ENCODE measurements at regions not wholly inside any gene's neighbourhood (a gene's known extent, or its start where the extent isn't known, plus 50 kb on each side); places are given as distances from the start of the nearest gene placed in this dataset.

DNA sequence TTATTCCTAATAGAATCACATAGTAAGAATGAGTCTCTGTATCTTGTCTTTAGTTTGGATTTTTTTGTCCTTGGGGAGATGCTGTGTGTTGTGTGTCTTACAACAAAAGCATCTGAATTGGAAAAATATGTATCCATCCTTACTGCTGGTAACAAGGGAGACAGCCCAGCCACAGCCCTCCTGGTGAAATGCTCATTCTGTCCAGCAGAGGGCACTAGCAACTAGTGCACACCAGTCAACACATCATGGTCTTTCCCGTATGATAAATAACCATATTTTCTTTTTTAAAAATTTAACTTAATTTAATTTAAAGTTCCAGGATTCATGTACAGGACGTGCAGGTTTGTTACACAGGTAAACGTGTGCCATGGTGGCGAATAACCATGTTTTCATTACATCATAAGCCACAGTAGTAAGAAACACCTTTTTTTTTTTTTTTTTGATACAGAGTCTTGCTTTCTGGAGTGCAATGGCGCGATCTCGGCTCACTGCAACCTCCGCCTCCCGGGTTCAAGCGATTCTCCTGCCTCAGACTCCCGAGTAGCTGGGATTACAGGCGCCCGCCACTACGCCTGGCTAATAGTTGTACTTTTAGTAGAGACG lies 245.1 kb downstream of the PTBP2 start:
- peak; percentile 43 for DNase-seq

DNA sequence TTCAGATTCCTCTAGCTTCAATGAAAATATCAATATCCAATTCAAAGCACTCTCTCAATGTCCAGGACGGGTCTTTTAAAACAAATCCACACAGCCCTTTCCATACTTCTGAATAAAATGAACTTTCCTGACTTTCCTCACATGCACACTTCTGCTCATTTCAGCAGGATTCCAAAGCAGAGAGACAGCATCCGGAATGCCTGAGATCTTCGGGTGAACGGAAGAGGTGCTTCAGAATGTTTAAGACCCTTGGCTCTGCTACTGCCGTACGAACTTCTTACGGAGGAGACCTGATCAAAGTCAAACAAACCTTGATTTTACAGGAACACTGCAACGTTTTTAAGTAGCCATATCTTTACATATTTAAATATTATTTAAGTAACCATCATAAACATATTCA lies 245.7 kb downstream of the PTBP2 start:
- no peak for DNase-seq

DNA sequence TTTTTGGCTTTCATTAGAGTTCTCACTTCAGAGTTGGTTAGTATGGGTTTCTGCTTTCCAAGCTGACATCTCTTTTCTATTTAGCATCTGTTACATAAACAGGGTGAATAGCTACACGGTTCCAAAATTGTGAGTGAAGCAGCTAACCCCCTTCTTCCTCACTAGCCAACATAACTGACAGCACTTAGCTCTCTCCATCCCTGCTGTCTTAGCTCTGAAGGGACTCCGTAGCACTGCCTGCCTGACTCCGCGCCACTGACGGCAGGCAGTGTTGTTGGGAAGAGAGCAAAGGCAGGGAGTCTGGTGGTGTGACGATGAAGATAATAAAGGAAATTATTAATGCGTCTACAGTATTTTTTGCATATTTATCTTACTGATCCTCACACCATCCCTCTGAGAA lies 247.0 kb downstream of the PTBP2 start:
- no peak for DNase-seq

DNA sequence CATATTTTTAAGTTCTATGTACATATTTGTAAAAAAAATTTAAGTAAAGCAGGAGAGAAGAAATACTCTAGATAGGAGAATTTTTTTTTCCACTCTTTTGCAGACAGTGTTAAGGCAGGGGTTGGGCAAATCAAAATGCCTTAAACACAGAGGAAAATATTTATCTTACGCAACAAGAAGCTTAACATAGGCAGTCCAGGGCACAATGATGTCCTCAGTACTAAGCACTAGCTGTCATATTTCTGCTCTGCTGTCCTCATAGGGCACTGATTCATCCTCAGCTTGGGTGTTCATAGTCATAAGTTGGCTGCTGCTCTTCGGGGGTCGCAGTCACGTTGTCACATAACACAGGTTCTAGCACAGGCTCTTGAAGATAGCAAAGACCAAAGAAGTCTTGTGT lies 247.4 kb downstream of the PTBP2 start:
- DNase-seq, result no peak

DNA sequence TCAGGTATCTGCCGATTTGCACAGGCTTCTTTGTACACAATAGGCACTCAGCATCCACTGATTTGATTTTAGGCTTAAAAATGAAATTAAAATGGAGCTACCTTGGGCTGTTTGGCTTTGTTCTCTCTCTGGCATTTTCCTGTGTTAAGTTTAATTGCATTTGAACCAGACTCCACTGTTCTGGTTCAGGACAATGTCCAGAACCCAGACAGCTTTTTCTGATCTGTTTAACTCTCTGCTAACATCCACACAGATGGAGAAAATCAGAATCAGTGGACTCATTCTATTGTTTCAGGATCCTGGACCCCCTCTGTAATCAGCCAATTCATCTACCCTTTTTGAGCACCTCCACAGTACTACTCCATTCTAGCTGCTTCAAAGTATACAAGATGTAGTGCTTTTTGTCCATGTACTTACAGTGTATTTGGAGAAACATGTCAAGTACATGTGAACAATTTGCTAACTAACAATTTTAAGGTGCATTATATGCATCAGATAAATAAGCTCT lies 248.1 kb downstream of the PTBP2 start:
- DNase-seq, result no peak

DNA sequence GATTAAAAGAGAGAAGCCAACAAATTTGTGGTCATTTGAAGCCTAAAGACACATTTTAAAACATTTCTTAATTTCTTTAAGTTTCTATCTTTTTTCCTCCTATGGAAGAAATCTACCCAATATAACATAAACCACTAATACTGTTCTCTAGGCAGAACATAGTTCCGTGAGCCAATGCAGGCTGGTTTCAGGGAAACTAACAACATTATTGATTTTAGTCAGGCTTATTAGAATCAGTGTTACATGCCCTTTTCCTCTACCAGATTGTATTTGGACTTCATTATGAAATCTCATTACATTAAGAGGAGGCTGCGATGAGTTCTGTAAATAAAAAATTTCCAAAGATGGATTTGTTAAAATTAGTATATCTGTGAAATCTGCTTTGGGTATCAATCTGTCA lies 249.9 kb downstream of the PTBP2 start:
- no peak for DNase-seq

DNA sequence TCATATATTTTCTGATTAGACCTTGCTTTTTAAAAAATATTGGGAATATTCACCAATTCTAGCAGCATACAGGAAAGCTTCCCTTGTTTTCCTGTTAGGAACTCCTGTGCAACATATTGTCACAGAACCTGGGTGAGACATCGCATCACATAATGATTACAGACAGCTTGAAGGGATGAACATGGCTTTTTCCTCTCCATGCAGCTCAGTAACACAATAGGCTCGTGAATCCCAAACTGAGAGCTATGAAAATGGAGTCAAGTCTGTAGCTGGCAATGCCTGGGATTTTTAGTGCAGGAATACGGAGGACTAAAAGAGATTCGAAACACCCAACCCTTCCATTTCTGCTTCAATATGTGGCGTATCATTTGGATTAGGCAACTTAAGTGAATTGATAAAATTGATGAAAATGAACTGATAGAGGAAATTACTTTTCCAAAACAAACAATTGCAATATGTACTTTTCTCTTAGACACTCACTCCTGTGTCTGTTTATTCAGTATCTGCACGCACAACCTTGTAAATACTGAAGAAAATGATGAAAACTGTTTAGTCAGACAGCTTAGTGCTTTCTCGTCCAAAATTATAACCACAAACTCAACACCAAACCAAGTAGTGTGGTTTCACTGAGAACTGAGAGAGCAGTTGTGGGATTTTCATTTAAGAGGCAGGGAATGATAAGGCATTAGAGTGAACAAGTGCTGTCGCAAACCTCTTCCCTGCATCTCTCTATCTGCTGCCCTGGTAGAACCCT lies 250.4 kb downstream of the PTBP2 start:
- DNase-seq, result no peak

DNA sequence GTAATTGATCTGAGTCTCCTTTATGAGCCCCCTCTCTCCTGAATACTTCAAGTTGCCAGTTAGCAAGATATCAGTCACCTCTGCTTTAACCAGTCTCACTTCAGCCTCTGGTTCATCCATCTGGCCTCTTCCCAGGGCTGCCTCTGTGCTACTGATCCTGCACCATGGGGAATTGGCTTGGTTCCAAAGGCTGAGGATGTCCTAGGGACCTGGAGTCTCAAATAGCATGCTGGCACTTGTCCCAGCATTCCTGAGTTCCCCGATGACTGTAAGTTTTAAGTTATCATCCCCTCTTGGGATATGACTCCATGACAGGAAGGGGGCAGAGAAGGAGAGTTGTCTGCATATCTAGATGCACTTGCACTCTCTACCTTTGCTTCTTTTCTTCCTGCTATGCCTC lies 252.0 kb downstream of the PTBP2 start:
- DNase-seq, result no peak

DNA sequence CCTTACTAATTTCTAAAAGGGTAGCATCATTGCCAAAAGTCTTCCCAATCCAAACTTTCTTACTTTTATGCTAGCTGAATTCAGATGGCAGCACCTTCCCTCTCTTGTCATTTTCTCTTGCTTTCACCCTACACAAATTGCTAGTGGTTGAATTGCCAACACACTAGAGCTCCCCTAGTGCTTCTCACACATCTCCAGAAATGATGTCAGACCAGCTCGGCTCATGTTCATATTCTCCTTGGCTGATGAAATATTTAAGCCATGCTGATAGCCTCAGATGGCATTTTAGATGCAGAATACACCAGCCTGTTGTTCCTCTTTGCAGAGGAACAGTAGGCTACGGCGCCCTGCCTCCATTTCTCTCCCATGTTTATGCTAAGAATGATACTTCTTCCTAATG lies 256.9 kb downstream of the PTBP2 start:
- DNase-seq, result no peak

DNA sequence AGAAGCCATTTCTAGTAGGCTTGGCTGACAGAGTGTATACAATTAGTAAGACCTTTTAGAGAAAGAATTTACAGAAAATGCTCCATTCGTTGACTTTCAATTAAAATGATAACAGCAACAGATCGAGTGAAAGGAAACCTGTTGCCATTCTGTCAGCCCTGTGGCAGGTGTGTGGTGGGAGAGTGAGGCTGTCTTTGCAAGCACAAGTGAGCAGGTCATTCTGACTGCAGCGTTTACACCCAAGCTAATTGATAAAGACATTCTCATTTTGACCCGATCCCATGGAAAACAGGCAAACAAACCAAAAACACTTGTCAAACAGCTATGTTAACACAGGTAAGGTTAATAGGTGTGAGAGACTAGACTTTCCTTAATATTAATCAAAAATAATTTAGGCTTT lies 257.3 kb downstream of the PTBP2 start:
- DNase-seq, result no peak

DNA sequence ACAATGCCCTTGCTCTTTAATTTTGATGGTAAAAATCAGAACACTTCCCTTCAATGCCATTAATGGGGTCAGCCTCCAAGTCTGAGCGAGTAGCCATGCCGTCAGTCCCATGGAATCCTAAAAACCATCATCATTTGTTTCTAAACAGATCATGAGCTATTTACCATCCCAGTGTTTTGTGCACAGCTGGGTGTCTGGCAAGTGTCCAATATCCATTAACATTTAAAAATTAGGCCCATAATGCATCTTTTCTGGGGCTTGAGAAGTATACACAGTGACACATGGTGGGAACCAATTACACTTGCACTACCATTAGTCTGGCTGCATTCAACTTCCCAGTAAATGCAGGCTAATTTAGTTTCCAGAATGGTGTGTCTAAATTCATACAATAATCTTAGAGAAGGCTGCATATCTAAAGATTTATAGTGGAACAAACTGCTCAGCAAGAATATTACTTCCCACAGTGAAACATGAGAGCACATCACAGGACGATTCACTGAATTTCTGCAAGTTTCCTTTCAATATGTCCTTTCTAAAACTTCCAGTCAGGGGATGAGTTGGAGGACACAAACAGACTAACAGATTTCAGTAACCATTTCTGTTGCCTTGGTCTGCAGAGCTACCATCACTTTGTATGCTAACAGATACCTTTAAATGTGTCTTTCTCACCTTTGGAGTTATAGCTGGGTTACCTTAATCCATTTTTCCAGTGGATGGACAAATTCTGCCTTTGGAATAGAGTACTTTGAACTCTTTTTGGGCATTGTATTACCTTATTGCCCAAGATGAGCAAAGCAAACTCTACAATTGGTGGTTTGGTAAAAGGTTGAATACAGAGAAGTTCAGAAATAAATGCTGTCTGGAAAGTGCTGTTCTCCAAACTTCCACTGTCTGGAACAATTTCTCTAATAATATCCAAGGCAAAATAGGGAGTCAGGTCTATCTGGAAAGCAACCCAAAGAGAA lies 258.0 kb downstream of the PTBP2 start:
- no peak for DNase-seq

DNA sequence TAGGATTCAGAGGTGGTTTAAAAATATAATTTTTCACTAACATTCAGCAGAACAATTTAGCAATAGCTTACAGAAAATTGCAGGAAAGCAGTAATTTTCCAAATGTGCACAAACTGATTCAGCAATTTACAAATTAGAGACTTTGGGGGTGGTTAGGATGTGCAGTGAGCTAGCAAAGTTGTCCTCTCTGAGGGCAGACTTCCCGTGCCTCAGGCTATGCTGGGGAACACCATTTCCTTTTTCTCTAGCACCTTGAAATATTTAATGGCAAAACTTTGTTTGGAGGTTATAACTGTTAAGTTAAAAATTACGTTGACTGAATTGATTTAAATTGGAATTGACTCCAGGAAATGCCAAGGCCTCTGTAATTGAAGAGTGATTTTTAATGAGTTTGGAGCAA lies 258.9 kb downstream of the PTBP2 start:
- no peak for DNase-seq

DNA sequence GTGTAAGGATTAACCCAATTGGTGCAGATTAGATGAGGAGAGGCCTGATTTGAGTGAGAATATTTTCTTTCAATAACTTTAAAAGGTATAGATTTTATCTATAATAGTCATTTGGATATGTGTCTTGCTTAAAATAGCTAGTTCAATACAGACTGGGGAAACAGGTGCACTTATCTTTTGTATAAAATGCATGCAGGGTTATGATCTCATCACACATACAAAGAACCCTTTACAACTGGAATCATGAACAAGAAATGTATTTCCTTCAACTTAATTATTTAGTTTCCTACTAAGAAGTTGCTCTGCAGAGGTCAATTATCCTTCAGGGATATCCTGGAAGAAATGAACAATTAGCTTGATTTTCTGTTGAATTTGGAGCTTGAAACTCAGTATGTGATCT lies 259.6 kb downstream of the PTBP2 start:
- no peak for DNase-seq

DNA sequence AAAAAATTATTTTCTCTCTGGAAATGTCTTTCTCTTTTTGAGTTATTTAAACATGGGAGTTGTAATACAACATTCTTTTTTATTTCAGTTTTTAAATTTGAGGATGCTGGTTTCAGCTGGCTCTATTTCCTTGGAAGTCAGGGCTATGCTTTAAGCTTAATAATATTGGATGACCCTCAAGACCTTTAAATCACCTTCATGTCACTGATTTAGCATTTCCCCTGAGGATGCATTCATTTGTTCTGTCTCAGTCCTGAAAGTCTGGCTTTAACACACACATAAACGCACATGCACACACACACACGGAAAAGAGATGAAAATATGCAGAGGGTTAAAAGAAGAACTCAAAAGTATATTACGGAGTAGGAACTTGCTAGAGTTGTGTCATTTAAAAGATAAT lies 260.5 kb downstream of the PTBP2 start:
- no peak for DNase-seq

DNA sequence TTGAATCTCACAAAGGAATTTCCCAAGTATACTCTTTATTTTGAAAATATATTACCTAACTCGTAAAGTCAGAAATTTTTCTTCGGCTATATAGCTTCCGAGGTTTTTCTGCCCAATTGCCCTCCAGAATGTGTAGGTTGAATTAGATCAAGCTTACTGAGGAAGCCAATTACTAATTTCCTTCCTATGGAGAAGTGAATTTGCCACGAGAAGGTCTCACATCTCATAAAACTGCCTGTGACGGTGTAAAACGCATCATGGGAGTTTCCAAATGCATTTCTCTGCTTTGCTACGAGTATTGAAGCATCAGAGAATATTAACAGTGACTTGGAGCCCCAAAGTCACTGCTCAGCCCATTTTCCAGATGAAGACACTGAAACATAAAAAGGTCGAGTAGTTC lies 262.3 kb downstream of the PTBP2 start:
- DNase-seq, result no peak

DNA sequence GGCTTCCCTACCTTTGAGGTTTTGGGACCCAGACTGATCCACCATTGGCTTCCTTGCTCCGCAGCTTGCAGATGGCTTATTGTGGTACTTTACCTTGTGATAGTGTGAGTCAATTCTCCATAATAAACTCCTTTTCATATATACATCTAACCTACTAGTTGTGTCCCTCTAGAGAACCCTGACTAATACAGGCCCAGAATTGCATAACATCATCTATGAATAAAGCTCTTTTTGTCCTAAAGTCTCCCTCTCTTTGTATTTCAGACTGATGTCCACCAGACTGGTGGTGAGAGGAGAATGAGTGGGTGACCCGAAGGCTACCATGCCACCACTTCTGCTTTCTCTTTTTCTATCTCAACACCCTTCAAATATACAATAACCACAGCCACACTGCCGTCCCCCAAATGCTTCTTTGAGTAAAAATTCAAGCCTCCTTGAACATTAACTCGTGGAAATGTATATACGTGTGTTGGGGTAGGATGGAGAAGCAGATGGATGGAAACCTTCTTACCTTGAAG lies 265.7 kb downstream of the PTBP2 start:
- DNase-seq, result no peak

DNA sequence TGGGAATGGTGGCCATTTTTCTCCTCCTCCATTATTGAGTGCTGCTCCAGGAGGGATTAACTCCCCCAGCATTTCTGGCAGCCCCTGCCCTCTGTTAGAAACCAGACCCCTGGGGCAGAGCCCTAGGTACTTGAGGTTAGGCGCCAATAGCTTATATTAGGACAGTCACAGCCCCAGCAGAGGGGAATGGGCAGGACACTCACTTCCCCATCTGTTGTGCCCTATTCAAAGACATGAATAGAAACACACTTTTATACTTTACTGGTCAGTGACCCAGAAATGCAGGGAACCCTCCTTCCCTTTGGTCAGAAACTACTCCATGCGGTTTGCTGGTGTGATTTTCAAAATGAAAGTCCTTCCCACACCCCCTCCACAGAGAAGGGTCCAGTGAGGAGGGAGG lies 267.7 kb downstream of the PTBP2 start:
- DNase-seq, result no peak

DNA sequence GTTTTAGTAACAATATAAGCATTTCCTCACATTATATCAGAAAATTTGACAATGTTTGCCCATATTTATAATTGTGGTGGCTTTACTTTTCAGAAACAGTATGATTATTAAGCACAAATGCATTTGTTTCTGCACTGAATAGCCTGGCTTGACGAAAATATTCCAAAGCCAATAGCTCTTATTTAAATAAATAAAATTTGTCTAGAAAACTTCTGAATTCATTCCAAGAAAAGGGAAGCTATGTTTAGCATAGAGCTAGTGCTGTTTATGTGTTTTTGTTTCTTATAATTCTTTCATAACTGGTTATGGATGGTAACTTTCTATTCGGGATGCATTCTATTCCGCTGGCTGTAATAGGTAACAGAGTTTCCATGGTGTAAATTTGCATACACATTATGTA lies 268.6 kb downstream of the PTBP2 start:
- no peak for DNase-seq

DNA sequence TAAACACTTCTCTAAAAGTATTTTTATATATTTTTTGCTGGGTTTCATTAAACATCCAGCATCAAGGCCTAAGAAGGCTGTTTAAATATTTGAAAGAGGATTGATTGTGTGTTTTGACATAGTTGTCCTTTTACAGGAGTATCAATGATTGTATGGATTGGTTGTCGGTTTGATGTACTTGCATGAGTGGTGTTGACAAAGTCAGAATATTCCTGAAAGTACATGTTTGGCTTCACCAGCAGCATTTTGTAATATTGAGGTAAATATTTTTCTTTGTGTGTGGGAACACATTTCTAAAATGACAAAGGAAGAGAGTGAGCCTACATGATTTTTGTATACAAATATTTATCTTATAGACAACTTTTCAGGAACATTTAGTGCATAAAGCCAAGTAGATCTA lies 269.7 kb downstream of the PTBP2 start:
- DNase-seq, result no peak

DNA sequence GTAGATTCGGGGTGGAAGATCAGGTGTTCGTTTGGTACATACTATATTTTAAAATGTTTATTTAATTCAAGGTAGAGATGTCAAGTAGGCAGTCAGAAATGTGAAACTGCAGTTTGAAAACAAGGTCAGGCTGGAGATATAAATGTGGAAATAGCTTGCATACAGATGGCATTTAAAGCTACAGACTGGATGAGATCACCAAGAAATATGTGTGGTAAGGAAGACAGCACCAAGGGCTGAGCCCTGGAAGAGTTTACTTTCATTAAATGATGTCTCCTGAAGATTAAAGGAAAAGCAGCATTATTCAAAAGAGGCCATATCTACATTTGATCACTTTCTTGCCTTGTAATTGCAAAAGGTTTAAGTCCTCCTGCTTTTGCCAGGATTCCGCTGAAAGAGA lies 271.3 kb downstream of the PTBP2 start:
- DNase-seq, result no peak

DNA sequence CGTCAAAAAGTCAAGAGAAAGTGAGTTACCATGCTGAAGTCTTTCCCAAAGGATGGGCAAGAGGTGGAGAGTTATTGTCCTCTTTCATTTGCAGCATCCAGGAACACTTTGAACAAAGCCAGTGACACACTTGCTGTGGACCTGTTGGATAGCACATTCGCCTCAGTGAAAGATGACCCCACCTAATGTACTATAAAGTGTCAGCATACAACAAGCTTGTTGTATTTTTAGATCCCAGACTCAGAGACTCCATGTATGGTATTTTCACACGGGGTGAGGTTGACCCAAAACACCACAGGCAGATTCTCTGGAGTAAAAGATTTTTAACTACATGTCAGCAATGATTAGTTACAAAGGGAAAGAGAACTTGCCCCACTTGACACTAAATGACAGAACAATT lies 273.8 kb downstream of the PTBP2 start:
- DNase-seq, result no peak

DNA sequence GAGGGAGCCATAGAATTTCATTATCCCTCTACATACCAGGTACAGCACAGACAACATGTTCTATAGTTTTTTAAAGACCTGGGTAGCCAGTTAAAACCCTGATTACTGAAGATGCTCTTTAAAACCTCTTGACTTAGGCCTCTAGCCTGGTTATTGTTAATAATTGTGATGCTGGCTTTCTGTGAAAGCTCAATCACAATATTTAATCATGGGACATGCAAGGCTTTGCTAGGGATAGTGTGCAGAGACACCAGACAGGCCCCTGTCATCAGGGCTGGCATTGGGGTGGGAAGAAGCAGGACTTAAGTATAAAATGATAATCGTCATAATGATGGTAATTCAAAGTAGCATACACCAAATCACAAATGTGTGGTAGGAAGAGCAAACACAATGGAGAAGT lies 274.4 kb downstream of the PTBP2 start:
- no peak for DNase-seq

DNA sequence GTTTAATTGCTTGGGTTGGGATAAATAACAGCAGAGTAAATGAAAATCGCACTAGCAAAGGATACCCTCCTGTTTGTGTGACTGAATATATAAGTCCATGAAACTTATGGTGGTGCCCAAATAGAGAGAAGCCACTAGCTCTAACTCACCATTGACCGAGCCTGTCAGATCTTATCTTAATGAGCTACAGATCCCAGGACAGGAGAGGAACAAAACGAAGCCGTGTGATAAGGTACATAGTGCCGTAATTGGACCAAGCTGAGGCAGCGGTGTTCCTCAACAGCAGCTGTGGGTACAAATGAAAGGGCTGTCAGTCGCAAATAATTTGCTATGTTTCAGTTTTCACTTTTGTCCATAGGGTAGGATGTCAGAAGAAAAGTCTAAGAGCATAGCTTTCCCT lies 276.1 kb downstream of the PTBP2 start:
- no peak for DNase-seq
